Pancreas (tissue), 10 donors: ENCODE measurements at regions not wholly inside any gene's neighbourhood (a gene's known extent, or its start where the extent isn't known, plus 50 kb on each side); places are given as distances from the start of the nearest gene placed in this dataset.
A peak's percentile ranks its signal among the peaks of the same experiment; 100 is the strongest.

Source experiments
- ATAC-seq, 4 donors: fragments of 200-7000 bp; cut with Tn5 transposase; one replicate each; pipeline versions ENCODE4 v1.8.0 to v1.9.1; 2020; ENCODE audit warnings: mild to moderate bottlenecking in 4 of 4, moderate library complexity in 4 of 4
- DNase-seq, 6 donors: peaks; one replicate each; pipeline ENCODE4 v3.0.0-alpha.2; 2020
- FAIRE-seq: peaks from 2 replicates; lab custom pipeline; 2012; peaks lifted over from hg19 to GRCh38; lab: Jason Lieb, UNC
- H3K27ac ChIP-seq, 4 donors: fragments of 200-600 bp; sonication (generic); 1 replicate in 3 of 4; 2 replicates in 1 of 4; pipeline versions ENCODE4 v1.5.0 to v1.8.0; 2020
- H3K27me3 ChIP-seq, 4 donors: fragments of 200-600 bp; one replicate each; pipeline ENCODE4 v1.8.0; 2021
- H3K36me3 ChIP-seq, 3 donors: fragments of 200-600 bp; sonication (generic) in 1 of 3; one replicate each; pipeline versions ENCODE4 v1.5.0 to v1.8.0; 2020 to 2021
- H3K4me1 ChIP-seq, 3 donors: fragments of 200-600 bp; one replicate each; pipeline ENCODE4 v1.8.0; 2021
- H3K4me3 ChIP-seq, 4 donors: fragments of 200-600 bp; sonication (generic) in 2 of 4; one replicate each; pipeline versions ENCODE4 v1.5.0 to v1.8.0; 2020 to 2021
- H3K9me3 ChIP-seq, 4 donors: fragments of 200-600 bp; one replicate each; pipeline ENCODE4 v1.8.0; 2021
- WGBS, 2 donors: extraction: QIAGEN DNeasy Blood & Tissue Kit; methylation state at CpG; one replicate each; pipeline ENCODE4 v1.1.7; 2013; 5-methylcytosine and 5-hydroxymethylcytosine counted together
- intact Hi-C, 3 donors: fragments of 100-400 bp; cut with DNase I; formaldehyde crosslinking; loops; one replicate each; pipeline versions ENCODE4 v1.11.1 to v1.14.2; 2022
- TF ChIP-seq, protein P1 (sequence below), 4 donors: fragments of 200-600 bp; sonication (generic) in 3 of 4; IDR thresholded peaks; one replicate each; pipeline versions ENCODE4 v1.5.0 to v1.8.0; 2021; ENCODE audit warnings: antibody characterized with exemption in 4 of 4
- donor health status: healthy with polysubstance abuse.
- donor health status: DM: no; HTN: no; CAD: no; lungs with moderate emphysema.
- donor health status: DM: no; HTN: no; CAD: no.
- donor health status: control.
- donor health status: control.
- donor health status: Bipolar disorder and iron deficiency.
- donor health status: DM: yes; HTN: yes; CAD: no.
- donor health status: DM: no; HTN: no; CAD: no.
- donor health status: DM: no; HTN: no; CAD: no.
- donor health status: DM: yes; HTN: yes; CAD: no.

DNA sequence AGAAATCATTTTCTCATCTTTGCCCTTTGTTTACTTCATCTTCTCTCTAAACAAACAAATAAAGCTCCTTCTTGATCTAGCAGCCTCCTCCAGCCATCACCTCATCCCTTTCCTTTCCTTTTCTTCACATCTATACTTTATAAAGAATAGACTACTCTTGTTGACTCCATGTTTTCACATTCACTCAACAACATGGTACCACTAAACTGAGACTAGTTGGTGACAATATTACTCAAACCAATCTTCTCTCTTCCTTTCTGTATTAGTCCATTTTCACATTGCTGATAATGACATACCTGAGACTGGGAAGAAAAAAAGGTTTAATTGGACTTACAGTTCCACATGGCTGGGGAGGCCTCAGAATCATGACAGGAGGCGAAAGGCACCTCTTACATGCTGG, 324.7 kb downstream of the SOX2 start:
- H3K36me3 ChIP-seq: no peaks in the 10 kb centered on the region
- no peaks in the 10 kb centered on the region for H3K9me3 ChIP-seq
- ATAC-seq: no peak
- no peaks in the 10 kb centered on the region for H3K4me1 ChIP-seq
- no peak overlapping the region for H3K4me3 ChIP-seq
- no peak overlapping the region for H3K27ac ChIP-seq
- intact Hi-C loops: no loop called here
- TF ChIP-seq, protein P1, sequence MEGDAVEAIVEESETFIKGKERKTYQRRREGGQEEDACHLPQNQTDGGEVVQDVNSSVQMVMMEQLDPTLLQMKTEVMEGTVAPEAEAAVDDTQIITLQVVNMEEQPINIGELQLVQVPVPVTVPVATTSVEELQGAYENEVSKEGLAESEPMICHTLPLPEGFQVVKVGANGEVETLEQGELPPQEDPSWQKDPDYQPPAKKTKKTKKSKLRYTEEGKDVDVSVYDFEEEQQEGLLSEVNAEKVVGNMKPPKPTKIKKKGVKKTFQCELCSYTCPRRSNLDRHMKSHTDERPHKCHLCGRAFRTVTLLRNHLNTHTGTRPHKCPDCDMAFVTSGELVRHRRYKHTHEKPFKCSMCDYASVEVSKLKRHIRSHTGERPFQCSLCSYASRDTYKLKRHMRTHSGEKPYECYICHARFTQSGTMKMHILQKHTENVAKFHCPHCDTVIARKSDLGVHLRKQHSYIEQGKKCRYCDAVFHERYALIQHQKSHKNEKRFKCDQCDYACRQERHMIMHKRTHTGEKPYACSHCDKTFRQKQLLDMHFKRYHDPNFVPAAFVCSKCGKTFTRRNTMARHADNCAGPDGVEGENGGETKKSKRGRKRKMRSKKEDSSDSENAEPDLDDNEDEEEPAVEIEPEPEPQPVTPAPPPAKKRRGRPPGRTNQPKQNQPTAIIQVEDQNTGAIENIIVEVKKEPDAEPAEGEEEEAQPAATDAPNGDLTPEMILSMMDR (IDR thresholded peaks at IDR 0.05): no peak
- no peak for FAIRE-seq
- no peaks in the 10 kb centered on the region for H3K27me3 ChIP-seq
- DNase-seq: no peak
- WGBS, 2 donors: 75 to 96% methylated on average over 1 of the region's 1 CpG

DNA sequence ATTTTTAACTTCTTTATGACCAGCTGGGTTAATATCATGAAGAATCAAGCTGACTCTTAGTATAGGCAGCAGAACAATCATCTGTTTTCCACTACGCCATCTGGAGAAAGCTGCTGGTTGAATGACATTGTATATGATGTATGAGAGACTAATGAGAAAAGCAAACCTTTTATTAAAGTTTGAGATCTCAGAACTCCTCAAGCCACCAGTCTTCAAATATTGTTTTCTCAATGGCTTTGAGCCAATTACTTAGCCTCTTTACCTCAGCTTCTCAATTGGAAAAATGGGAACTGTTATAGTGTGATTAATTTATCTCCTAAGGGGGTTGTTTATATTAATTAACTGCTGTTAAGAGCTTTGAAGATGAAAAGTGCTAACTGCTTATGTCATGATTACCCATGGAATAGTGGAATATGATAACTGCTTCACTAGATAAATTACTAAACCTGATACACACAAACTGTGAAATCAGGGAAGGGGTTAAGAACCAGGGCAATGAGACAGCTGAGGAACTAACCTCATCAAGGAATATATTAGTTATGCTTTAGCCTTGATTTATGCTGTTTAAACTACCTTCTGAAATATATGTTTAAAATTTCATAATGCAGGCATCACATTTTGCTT, 330.1 kb downstream of the SOX2 start:
- ATAC-seq (peak in 1 of 4 donors; percentile 31), FAIRE-seq (no peak), DNase-seq (no peak)
- H3K9me3 ChIP-seq: no peaks in the 10 kb centered on the region
- TF ChIP-seq, protein P1 (IDR thresholded peaks at IDR 0.05): no peak
- no peak overlapping the region for H3K27ac ChIP-seq
- intact Hi-C loops: no loop called here
- no peaks in the 10 kb centered on the region for H3K27me3 ChIP-seq
- no peaks in the 10 kb centered on the region for H3K4me1 ChIP-seq
- no peak overlapping the region for H3K4me3 ChIP-seq
- H3K36me3 ChIP-seq: no peaks in the 10 kb centered on the region
- 27 to 30% methylated on average over 1 of the region's 1 CpG for WGBS, 2 donors

DNA sequence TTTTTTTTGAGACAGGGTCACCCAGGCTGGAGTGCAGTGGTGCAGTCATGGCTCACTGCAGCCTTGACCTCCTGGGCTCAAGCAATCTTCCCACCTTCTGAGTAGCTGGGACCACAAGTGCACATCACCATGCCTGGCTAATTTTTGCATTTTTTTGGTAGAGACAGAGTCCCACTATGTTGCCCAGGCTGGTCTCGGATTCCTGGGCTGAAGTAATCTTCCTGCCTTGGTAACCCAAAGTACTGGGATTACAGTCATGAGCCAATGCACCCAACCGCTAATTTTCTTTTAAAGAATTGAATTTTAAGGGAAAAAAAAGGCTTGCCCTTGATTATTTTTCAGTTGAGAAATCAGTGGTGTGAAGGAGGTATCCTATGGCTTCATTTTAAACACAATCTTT, 334.0 kb downstream of the SOX2 start:
- FAIRE-seq: no peak
- no peak overlapping the region for H3K4me3 ChIP-seq
- intact Hi-C loops: no loop called here
- WGBS, 2 donors: 63 to 71% methylated on average over 2 of the region's 2 CpGs
- no peaks in the 10 kb centered on the region for H3K9me3 ChIP-seq
- H3K27me3 ChIP-seq: no peaks in the 10 kb centered on the region
- TF ChIP-seq, protein P1 (IDR thresholded peaks at IDR 0.05): no peak
- no peak overlapping the region for H3K27ac ChIP-seq
- DNase-seq: no peak
- no peaks in the 10 kb centered on the region for H3K36me3 ChIP-seq
- ATAC-seq: no peak
- H3K4me1 ChIP-seq: no peaks in the 10 kb centered on the region

- WGBS, 2 donors: 63 to 69% methylated on average over 11 of the region's 11 CpGs
- intact Hi-C loops: no loop called here
- DNase-seq (peak in 1 of 6 donors; percentile 27), FAIRE-seq (no peak), ATAC-seq (no peak)
- TF ChIP-seq, protein P1 (IDR thresholded peaks at IDR 0.05): no peak
- no peaks in the 10 kb centered on the region for H3K9me3 ChIP-seq
- no peaks in the 10 kb centered on the region for H3K27me3 ChIP-seq
- no peaks in the 10 kb centered on the region for H3K4me1 ChIP-seq
- H3K36me3 ChIP-seq: no peaks in the 10 kb centered on the region
- H3K27ac ChIP-seq: no peak overlapping the region
- H3K4me3 ChIP-seq: no peak overlapping the region
Observed at GRCh38 chr3:182046166-182046764, 334.5 kb downstream of the SOX2 start.

DNA sequence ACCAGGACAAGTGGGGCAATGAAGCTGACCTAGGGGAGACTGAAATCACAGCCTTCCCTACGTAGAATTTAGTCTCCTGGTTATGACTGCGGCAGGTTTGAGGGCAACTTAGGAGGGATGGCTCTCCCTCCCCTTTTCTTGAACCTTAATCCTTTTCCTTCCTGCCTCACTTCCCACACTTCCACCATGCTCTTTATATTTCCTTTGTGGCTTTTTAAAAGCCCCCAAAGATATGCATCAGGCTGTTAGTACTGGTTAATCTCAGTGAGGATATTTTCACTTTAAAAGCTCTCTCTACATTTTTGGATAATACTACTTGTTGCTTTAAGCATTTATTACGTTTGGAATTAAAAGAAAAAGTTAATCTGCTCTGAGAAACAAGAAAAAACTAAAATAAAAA, 339.2 kb downstream of the SOX2 start:
- TF ChIP-seq, protein P1 (IDR thresholded peaks at IDR 0.05): no peak
- WGBS, 2 donors: 46 to 56% methylated on average over 3 of the region's 3 CpGs
- FAIRE-seq (no peak), ATAC-seq (no peak), DNase-seq (no peak)
- Histone ChIP-seq H3K27me3 (no peaks in the 10 kb centered on the region), H3K4me1 (no peaks in the 10 kb centered on the region), H3K9me3 (no peaks in the 10 kb centered on the region), H3K27ac (no peak overlapping the region), H3K36me3 (no peaks in the 10 kb centered on the region), H3K4me3 (no peak overlapping the region)
- intact Hi-C loops: no loop called here
